Fibroblast of mammary gland (primary cell): ENCODE measurements at regions not wholly inside any gene's neighbourhood (a gene's known extent, or its start where the extent isn't known, plus 50 kb on each side); places are given as distances from the start of the nearest gene placed in this dataset.
A peak's percentile ranks its signal among the peaks of the same experiment; 100 is the strongest.

Experiments used
- DNase-seq: peaks from one replicate; pipeline ENCODE4 v3.0.0-alpha.2; 2010; ENCODE audit warnings: low read depth
- H3K4me3 ChIP-seq: 2 replicates; pipeline ENCODE4 v1.5.1; 2011; ENCODE audit warnings: low read depth, mild to moderate bottlenecking, low read length, moderate library complexity; ENCODE audit not compliant: control insufficient read depth
- TF ChIP-seq, protein P1 (sequence below): conservative IDR thresholded peaks from 2 replicates; pipeline ENCODE4 v1.5.1; 2011; ENCODE audit warnings: low read depth, low read length, inconsistent platforms; ENCODE audit not compliant: control insufficient read depth, insufficient read depth

DNA sequence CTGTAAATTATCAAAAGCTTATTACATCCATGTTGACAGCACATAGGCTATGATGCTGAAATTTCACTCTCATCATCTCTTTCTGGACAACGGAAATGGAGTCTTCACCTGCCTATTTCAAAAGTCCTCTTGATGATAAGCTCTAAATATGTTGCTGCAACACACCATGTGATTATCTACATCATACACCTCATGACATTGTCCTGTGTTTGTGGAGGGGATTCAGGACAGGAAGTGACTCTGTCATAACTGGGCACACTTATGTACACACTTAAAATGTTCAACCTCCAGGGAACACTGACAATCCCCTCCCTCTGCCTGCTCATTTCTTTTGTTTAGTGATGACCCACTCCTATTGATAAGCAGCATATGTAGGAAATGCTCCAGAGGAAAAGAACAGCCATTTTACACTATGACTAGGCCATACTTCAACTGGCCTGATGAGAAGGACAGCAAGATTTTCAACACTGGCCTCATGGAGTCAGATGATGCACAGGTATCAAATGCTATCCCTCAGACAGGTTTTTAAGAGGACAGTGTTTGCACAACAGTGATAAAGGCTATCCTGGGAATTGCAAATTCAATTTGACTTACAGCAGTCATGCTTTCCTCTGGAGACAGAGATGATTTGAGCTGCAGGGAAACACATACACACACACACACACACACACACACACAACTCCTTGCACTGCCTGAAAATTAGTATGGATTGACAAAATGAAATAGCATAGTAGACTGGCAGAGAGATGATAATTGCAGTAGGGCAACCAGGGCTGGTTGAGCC, 163.3 kb upstream of the RASGEF1B start:
- no peak for DNase-seq
- TF ChIP-seq, protein P1, sequence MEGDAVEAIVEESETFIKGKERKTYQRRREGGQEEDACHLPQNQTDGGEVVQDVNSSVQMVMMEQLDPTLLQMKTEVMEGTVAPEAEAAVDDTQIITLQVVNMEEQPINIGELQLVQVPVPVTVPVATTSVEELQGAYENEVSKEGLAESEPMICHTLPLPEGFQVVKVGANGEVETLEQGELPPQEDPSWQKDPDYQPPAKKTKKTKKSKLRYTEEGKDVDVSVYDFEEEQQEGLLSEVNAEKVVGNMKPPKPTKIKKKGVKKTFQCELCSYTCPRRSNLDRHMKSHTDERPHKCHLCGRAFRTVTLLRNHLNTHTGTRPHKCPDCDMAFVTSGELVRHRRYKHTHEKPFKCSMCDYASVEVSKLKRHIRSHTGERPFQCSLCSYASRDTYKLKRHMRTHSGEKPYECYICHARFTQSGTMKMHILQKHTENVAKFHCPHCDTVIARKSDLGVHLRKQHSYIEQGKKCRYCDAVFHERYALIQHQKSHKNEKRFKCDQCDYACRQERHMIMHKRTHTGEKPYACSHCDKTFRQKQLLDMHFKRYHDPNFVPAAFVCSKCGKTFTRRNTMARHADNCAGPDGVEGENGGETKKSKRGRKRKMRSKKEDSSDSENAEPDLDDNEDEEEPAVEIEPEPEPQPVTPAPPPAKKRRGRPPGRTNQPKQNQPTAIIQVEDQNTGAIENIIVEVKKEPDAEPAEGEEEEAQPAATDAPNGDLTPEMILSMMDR = no peak
- no peak overlapping the region for H3K4me3 ChIP-seq

DNA sequence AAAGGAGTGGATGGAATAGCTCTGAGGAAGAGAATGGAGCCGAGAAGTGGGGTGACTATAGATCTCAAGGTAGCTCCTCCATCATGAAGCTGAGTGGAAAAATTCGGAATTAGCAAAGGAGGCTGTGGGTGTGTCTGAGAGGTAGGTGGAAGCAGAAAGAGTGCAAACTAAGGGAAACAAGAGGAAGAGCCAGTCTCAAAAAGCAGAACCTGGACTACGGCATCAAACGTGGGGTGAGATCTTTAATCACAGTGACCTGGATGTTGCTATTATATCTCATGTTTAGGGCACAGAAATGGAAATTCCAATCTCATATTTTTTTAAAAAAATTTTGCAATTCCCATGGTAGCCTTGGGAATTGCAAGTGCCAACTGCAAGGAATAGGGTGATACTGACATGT, 162.5 kb upstream of the RASGEF1B start:
- TF ChIP-seq, protein P1 = no peak
- DNase-seq = no peak
- no peak overlapping the region for H3K4me3 ChIP-seq

DNA sequence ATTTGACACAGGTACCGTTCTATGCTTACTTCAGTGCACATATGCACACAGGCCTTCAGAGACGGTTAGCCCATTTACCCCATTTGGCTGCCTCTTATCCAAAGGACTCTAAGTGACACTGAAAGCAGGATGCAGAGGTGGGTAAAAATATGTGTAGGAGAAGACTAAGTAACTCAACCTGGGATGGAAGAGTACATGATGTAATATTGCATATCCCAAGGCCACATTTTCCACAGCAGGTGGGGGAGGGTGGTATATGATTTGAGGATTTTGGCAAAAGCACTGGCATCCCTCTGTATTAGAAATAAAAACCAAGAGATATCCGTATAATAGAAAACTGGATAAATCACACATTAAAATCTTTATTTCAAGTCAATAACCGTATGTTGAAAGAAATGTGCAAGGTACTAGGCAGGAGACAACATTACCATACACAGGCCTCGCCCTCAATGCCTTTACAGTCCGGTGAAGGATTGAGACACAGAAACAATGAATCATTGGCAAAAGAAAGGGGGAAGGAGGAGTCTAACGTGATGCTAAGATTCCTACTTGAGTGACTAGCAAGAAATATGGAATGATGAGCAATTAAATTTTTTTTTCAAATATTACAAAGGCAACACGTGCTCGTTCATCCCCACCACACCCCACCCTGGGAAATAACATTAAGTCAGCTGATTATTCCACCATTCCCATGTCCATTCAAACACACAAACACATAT, 161.0 kb upstream of the RASGEF1B start:
- peak; percentile 55 for DNase-seq
- TF ChIP-seq, protein P1 = no peak
- no peak overlapping the region for H3K4me3 ChIP-seq

DNA sequence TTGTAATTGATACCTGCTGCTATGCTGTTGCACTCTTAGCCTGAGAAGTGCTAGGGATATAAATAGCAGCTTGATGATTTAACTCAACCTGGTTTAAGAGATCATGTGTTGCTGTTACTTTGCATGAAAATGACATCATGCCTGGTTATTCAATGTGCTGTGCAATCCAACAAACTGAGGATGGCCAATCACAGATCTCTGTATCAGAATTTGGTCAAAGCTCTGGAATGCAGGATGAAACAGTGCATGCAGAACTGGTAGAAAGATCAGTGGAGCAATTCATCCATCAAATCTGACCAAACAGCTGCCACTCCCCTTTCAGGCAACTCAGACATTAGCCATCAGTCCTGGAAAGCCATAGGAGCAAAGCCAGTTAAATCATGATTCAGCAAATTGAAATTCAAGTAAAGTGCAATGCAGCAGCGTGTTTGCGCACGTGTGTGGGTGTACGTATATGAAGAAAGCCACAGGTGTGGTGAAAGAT, 160.3 kb upstream of the RASGEF1B start:
- TF ChIP-seq, protein P1 = no peak
- no peak overlapping the region for H3K4me3 ChIP-seq
- peak; percentile 93 for DNase-seq

DNA sequence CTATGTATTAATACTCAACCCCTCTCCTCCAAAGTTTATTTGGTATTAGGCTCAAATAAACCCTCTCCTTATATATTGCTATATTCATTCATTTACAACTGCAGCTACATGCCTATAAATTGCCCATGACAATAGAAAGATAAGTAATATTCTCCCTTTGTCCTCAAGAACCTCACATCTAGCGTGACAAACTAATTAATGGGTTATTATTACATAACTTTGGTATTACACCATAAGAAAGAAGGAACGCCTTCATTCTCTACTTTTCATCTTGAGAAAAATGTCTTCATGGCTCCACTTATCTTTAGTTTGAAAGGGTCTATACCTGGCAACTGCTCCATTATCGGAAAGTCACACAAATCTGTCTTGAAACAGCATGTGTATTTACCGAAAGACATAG, 157.7 kb upstream of the RASGEF1B start:
- no peak for DNase-seq
- H3K4me3 ChIP-seq = no peak overlapping the region

DNA sequence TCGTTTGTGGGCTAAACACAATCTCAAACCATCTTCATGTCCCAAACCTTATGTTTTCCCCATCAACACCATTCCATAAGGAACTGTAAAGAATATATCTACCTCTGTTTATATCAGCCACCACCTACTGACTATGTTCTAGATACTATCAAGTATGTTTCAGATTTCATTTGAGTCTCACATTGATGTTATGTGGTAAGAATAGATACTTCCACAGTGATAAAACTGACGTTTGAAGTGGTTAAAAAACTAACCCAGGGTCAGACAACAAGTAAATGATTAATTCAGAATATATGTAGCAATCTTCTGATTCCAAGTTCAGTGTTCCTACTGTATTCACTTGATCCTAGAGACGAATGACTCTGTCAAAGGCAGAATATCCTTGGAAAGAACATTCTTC, 156.8 kb upstream of the RASGEF1B start:
- H3K4me3 ChIP-seq = no peak overlapping the region
- no peak for DNase-seq
- TF ChIP-seq, protein P1 = no peak

More for the DNA sequence above, 157.7 kb upstream of the RASGEF1B start:
- TF ChIP-seq, protein P1 = no peak
